ENCODE measurements at regions not wholly inside any gene's neighbourhood (a gene's known extent, or its start where the extent isn't known, plus 50 kb on each side); places are given as distances from the start of the nearest gene placed in this dataset.

DNA sequence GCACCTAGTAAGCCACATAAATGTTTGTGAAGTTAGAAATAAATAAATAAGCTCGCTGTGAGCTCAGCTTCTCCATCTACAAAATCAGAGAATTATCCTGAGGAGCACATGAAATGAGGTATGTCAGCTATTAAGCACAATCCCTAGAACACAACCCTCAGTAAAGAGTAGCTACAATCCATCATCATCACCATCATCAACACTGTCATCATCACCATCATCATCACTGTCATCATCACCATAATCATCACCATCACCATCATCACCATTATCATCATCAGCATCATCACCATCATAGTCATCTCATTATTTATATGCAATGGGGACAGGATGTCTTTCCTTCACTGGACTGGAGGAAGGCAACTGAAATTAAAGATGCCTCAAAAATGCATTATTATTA, 189.6 kb downstream of the NPHP4 start:
- Histone ChIP-seq H3K9me3 (ENCODE audit: low read length) (no peaks in the 10 kb centered on the region), H4K20me1 (ENCODE audit: insufficient read depth) (no peaks in the 10 kb centered on the region), H2AFZ (ENCODE audit: low read depth, low read length) (no peak overlapping the region), H3K27me3 (ENCODE audit: insufficient read depth, low read depth, low read length) (no peaks in the 10 kb centered on the region), H3K9ac (ENCODE audit: low read length) (no peak overlapping the region), H3K79me2 (replicated peaks; ENCODE audit: insufficient read depth, low read length) (no peaks in the 10 kb centered on the region), H3K4me3 (ENCODE audit: low read length) (no peak overlapping the region), H3K9me2 (ENCODE audit: insufficient read depth, low read length) (no peaks in the 10 kb centered on the region), H3F3A (ENCODE audit: insufficient read depth, low read length, poor library complexity, severe bottlenecking) (no peaks in the 10 kb centered on the region), H3K4me2 (ENCODE audit: low read length) (no peak overlapping the region), H3K27ac (ENCODE audit: low read length) (no peak overlapping the region), H3K36me3 (ENCODE audit: insufficient read depth, low read length) (no peaks in the 10 kb centered on the region)
- TF ChIP-seq MXI1 (conservative IDR thresholded peaks at IDR 0.05; ENCODE audit: poor library complexity, severe bottlenecking) = no peak
- no peak for TF ChIP-seq RAD21 (conservative IDR thresholded peaks at IDR 0.05)
- TF ChIP-seq, protein P1, sequence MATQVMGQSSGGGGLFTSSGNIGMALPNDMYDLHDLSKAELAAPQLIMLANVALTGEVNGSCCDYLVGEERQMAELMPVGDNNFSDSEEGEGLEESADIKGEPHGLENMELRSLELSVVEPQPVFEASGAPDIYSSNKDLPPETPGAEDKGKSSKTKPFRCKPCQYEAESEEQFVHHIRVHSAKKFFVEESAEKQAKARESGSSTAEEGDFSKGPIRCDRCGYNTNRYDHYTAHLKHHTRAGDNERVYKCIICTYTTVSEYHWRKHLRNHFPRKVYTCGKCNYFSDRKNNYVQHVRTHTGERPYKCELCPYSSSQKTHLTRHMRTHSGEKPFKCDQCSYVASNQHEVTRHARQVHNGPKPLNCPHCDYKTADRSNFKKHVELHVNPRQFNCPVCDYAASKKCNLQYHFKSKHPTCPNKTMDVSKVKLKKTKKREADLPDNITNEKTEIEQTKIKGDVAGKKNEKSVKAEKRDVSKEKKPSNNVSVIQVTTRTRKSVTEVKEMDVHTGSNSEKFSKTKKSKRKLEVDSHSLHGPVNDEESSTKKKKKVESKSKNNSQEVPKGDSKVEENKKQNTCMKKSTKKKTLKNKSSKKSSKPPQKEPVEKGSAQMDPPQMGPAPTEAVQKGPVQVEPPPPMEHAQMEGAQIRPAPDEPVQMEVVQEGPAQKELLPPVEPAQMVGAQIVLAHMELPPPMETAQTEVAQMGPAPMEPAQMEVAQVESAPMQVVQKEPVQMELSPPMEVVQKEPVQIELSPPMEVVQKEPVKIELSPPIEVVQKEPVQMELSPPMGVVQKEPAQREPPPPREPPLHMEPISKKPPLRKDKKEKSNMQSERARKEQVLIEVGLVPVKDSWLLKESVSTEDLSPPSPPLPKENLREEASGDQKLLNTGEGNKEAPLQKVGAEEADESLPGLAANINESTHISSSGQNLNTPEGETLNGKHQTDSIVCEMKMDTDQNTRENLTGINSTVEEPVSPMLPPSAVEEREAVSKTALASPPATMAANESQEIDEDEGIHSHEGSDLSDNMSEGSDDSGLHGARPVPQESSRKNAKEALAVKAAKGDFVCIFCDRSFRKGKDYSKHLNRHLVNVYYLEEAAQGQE (IDR thresholded peaks at IDR 0.05; ENCODE audit: borderline replicate concordance) = no peak
- no peak for TF ChIP-seq EP300 (conservative IDR thresholded peaks at IDR 0.05; ENCODE audit: poor library complexity, severe bottlenecking)
- TF ChIP-seq EZH2 (IDR thresholded peaks at IDR 0.05; ENCODE audit: borderline replicate concordance, insufficient read depth, low read length, poor library complexity, severe bottlenecking) = no peak
- no peak for TF ChIP-seq POLR2AphosphoS5 (IDR thresholded peaks at IDR 0.05)
- no peak for TF ChIP-seq SMC3 (conservative IDR thresholded peaks at IDR 0.05; ENCODE audit: poor library complexity)
- TF ChIP-seq, protein P2, sequence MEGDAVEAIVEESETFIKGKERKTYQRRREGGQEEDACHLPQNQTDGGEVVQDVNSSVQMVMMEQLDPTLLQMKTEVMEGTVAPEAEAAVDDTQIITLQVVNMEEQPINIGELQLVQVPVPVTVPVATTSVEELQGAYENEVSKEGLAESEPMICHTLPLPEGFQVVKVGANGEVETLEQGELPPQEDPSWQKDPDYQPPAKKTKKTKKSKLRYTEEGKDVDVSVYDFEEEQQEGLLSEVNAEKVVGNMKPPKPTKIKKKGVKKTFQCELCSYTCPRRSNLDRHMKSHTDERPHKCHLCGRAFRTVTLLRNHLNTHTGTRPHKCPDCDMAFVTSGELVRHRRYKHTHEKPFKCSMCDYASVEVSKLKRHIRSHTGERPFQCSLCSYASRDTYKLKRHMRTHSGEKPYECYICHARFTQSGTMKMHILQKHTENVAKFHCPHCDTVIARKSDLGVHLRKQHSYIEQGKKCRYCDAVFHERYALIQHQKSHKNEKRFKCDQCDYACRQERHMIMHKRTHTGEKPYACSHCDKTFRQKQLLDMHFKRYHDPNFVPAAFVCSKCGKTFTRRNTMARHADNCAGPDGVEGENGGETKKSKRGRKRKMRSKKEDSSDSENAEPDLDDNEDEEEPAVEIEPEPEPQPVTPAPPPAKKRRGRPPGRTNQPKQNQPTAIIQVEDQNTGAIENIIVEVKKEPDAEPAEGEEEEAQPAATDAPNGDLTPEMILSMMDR (IDR thresholded peaks at IDR 0.05; ENCODE audit: poor library complexity, severe bottlenecking) = no peak
- TF ChIP-seq TAF1 (IDR thresholded peaks at IDR 0.05; ENCODE audit: low read depth) = no peak

DNA sequence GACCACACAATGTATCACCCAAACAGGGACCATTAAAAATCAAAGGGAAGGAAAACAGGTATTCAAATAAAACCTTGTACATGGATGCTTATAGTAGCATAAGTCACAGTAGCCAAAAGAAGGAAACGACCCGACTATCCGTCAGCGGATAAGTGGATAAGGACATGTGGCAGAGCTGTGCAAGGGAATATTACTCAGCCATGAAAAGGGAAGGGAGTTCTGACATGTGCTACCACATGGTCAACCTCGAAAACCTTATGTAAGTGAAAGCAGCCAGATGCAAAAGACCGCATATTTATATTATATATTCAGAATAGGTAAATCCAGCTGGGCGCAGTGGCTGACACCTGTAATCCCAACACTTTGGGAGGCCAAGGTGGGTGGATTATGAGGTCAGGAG, 193.3 kb downstream of the NPHP4 start:
- Histone ChIP-seq H3K79me2 (replicated peaks; ENCODE audit: insufficient read depth, low read length) (no peaks in the 10 kb centered on the region), H3K36me3 (ENCODE audit: insufficient read depth, low read length) (no peaks in the 10 kb centered on the region), H4K20me1 (ENCODE audit: insufficient read depth) (no peaks in the 10 kb centered on the region), H3K9me3 (ENCODE audit: low read length) (no peaks in the 10 kb centered on the region), H3F3A (ENCODE audit: insufficient read depth, low read length, poor library complexity, severe bottlenecking) (no peaks in the 10 kb centered on the region), H3K9me2 (ENCODE audit: insufficient read depth, low read length) (no peaks in the 10 kb centered on the region), H3K9ac (ENCODE audit: low read length) (no peak overlapping the region), H3K27ac (ENCODE audit: low read length) (no peak overlapping the region), H3K4me2 (ENCODE audit: low read length) (no peak overlapping the region), H2AFZ (ENCODE audit: low read depth, low read length) (no peak overlapping the region), H3K27me3 (ENCODE audit: insufficient read depth, low read depth, low read length) (no peaks in the 10 kb centered on the region), H3K4me3 (ENCODE audit: low read length) (no peak overlapping the region)
- TF ChIP-seq, protein P2 (IDR thresholded peaks at IDR 0.05; ENCODE audit: poor library complexity, severe bottlenecking) = no peak
- no peak for TF ChIP-seq POLR2AphosphoS5 (IDR thresholded peaks at IDR 0.05)
- TF ChIP-seq TAF1 (IDR thresholded peaks at IDR 0.05; ENCODE audit: low read depth) = no peak
- TF ChIP-seq MXI1 (conservative IDR thresholded peaks at IDR 0.05; ENCODE audit: poor library complexity, severe bottlenecking) = no peak
- TF ChIP-seq, protein P1 (IDR thresholded peaks at IDR 0.05; ENCODE audit: borderline replicate concordance) = no peak
- no peak for TF ChIP-seq RAD21 (conservative IDR thresholded peaks at IDR 0.05)
- no peak for TF ChIP-seq EP300 (conservative IDR thresholded peaks at IDR 0.05; ENCODE audit: poor library complexity, severe bottlenecking)
- TF ChIP-seq SMC3 (conservative IDR thresholded peaks at IDR 0.05; ENCODE audit: poor library complexity) = no peak
- no peak for TF ChIP-seq EZH2 (IDR thresholded peaks at IDR 0.05; ENCODE audit: borderline replicate concordance, insufficient read depth, low read length, poor library complexity, severe bottlenecking)
